Stomach (tissue), 8 donors: ENCODE measurements at regions not wholly inside any gene's neighbourhood (a gene's known extent, or its start where the extent isn't known, plus 50 kb on each side); places are given as distances from the start of the nearest gene placed in this dataset.

ENCODE experiments used
- DNase-seq, 2 donors: peaks; one replicate each; pipeline versions ENCODE4 v3.0.0 to v3.0.0-alpha.2; 2013 to 2019
- H3K27ac ChIP-seq, 5 donors: fragments of 200-600 bp in 4 of 5; sonication (generic) in 4 of 5; one replicate each; pipeline ENCODE4 v1.5.1; 2013 to 2019; ENCODE audit warnings: mild to moderate bottlenecking in 1 of 5, moderate library complexity in 1 of 5
- H3K27me3 ChIP-seq, 3 donors: fragments of 200-600 bp; sonication (generic); one replicate each; pipeline ENCODE4 v1.5.1; 2017 to 2019; ENCODE audit warnings: mixed run types in 1 of 3
- H3K36me3 ChIP-seq, 4 donors: fragments of 200-600 bp; sonication (generic); 1 replicate in 3 of 4; 2 replicates in 1 of 4; pipeline ENCODE4 v1.5.1; 2016 to 2019
- H3K4me1 ChIP-seq, 4 donors: fragments of 200-600 bp; sonication (generic); one replicate each; pipeline ENCODE4 v1.5.1; 2016 to 2019
- H3K4me3 ChIP-seq, 4 donors: fragments of 200-600 bp; sonication (generic) in 3 of 4; one replicate each; pipeline ENCODE4 v1.5.1; 2016 to 2019; ENCODE audit warnings: mild to moderate bottlenecking in 1 of 4
- H3K9me3 ChIP-seq, 4 donors: fragments of 200-600 bp; sonication (generic); one replicate each; pipeline ENCODE4 v1.5.1; 2016 to 2019
- CTCF ChIP-seq, 7 experiments: fragments of 450-650 bp in 4 of 7; fragments of 200-600 bp in 3 of 7; sonication (generic) in 3 of 7; IDR thresholded peaks; one replicate each; pipeline ENCODE4 v1.5.1; 2016 to 2019; ENCODE audit warnings: antibody characterized with exemption in 7 of 7, control low read depth in 2 of 7, mild to moderate bottlenecking in 1 of 7
- EP300 ChIP-seq: sonication (generic); formaldehyde crosslinking; IDR thresholded peaks from one replicate; pipeline ENCODE4 v1.6.1; 2017; ENCODE audit warnings: antibody characterized with exemption
- POLR2A ChIP-seq, 4 donors: fragments of 450-650 bp; IDR thresholded peaks; one replicate each; pipeline ENCODE4 v1.6.1; 2016; ENCODE audit warnings: antibody characterized with exemption in 4 of 4, control low read depth in 2 of 4, mild to moderate bottlenecking in 1 of 4, moderate library complexity in 1 of 4
- POLR2AphosphoS5 ChIP-seq, 3 donors: sonication (generic); formaldehyde crosslinking; IDR thresholded peaks; one replicate each; pipeline ENCODE4 v1.6.1; 2016; ENCODE audit warnings: antibody characterized with exemption in 3 of 3
- WGBS, 5 donors: extraction: QIAGEN DNeasy Blood & Tissue Kit in 3 of 5; methylation state at CpG; one replicate each; pipeline versions ENCODE4 v1.1.5 to v1.1.7; 2013 to 2018; 5-methylcytosine and 5-hydroxymethylcytosine counted together
- intact Hi-C: fragments of 100-400 bp; cut with DNase I; formaldehyde crosslinking; loops from one replicate; pipeline ENCODE4 v1.15.1; 2023; ENCODE audit warnings: low total_unique reads
- donor health status: healthy with polysubstance abuse.
- donor health status: Bipolar disorder and iron deficiency.
- donor health status: healthy.

GRCh38 chr19:31013384-31014020, 335.7 kb downstream of the TSHZ3 start:
- intact Hi-C loops: no loop called here
- DNase-seq: no peak
- H3K4me1 ChIP-seq: no peaks in the 10 kb centered on the region
- 44 to 57% (median 51%) methylated on average over 5 of the region's 5 CpGs for WGBS, 5 donors
- H3K36me3 ChIP-seq: no peaks in the 10 kb centered on the region
- H3K4me3 ChIP-seq: no peak overlapping the region
- H3K27me3 ChIP-seq: no peaks in the 10 kb centered on the region
- TF ChIP-seq CTCF (IDR thresholded peaks at IDR 0.05) (no peak), EP300 (no peak), POLR2A (IDR thresholded peaks at IDR 0.05) (no peak), POLR2AphosphoS5 (IDR thresholded peaks at IDR 0.05) (no peak)
- no peak overlapping the region for H3K27ac ChIP-seq
- peaks cover 0 to 3% (median 0%) of the 10 kb centered on the region in 4 donors for H3K9me3 ChIP-seq

- DNase-seq: no peak
- intact Hi-C loops: no loop called here
- Histone ChIP-seq H3K36me3 (no peaks in the 10 kb centered on the region), H3K9me3 (no peaks in the 10 kb centered on the region), H3K27me3 (peaks cover 0 to 10% (median 0%) of the 10 kb centered on the region in 3 donors), H3K4me3 (no peak overlapping the region), H3K4me1 (no peaks in the 10 kb centered on the region), H3K27ac (no peak overlapping the region)
- WGBS, 5 donors: 60 to 69% (median 66%) methylated on average over 12 of the region's 12 CpGs
- TF ChIP-seq POLR2A (IDR thresholded peaks at IDR 0.05) (no peak), POLR2AphosphoS5 (IDR thresholded peaks at IDR 0.05) (no peak), CTCF (IDR thresholded peaks at IDR 0.05) (no peak), EP300 (no peak)
These were observed 346.6 kb downstream of the TSHZ3 start for GRCh38 chr19:31002518-31003244.

- 81 to 88% (median 83%) methylated on average over 11 of the region's 11 CpGs for WGBS, 5 donors
- TF ChIP-seq CTCF (IDR thresholded peaks at IDR 0.05): no peak
- no peak for TF ChIP-seq POLR2AphosphoS5 (IDR thresholded peaks at IDR 0.05)
- no peak for TF ChIP-seq POLR2A (IDR thresholded peaks at IDR 0.05)
- no peak for TF ChIP-seq EP300
- Histone ChIP-seq H3K9me3 (peaks cover 0 to 3% (median 0%) of the 10 kb centered on the region in 4 donors), H3K27ac (no peak overlapping the region), H3K27me3 (peaks cover 0 to 10% (median 0%) of the 10 kb centered on the region in 3 donors), H3K4me3 (no peak overlapping the region), H3K4me1 (no peaks in the 10 kb centered on the region), H3K36me3 (no peaks in the 10 kb centered on the region)
- no peak for DNase-seq
- intact Hi-C loops: no loop called here
These were observed 347.2 kb downstream of the TSHZ3 start for GRCh38 chr19:31001991-31002390.

GRCh38 chr19:31000913-31001312, 348.3 kb downstream of the TSHZ3 start:
- intact Hi-C loops: no loop called here
- DNase-seq: no peak
- 62 to 77% (median 71%) methylated on average over 2 of the region's 2 CpGs for WGBS, 5 donors
- peaks cover 0 to 4% (median 0%) of the 10 kb centered on the region in 4 donors for H3K9me3 ChIP-seq
- no peaks in the 10 kb centered on the region for H3K4me1 ChIP-seq
- no peaks in the 10 kb centered on the region for H3K36me3 ChIP-seq
- H3K4me3 ChIP-seq: no peak overlapping the region
- no peak for TF ChIP-seq EP300
- TF ChIP-seq POLR2A (IDR thresholded peaks at IDR 0.05): no peak
- peaks cover 0 to 10% (median 0%) of the 10 kb centered on the region in 3 donors for H3K27me3 ChIP-seq
- H3K27ac ChIP-seq: no peak overlapping the region

DNA sequence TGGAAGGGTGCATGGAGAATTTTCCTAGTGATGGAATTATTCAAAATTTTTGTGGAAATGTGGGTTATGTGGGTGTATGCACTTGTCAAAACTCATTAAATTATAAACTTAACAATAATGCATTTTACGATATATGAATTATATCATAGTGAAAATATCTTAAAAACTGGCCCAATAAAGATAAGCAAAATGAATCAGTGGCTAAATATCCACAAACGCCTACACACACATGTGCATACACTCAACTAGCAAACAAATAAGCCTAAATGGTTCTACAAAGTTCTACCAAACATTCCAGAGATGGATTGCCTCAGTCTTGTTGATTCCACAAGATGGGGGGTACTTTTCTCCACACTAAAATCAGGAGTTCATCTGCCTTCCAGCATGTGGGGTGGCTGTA, 349.5 kb downstream of the TSHZ3 start:
- no peak overlapping the region for H3K27ac ChIP-seq
- peaks cover 0 to 10% (median 0%) of the 10 kb centered on the region in 3 donors for H3K27me3 ChIP-seq
- no peaks in the 10 kb centered on the region for H3K36me3 ChIP-seq
- no peak for DNase-seq
- TF ChIP-seq EP300 (no peak), POLR2A (IDR thresholded peaks at IDR 0.05) (no peak), POLR2AphosphoS5 (IDR thresholded peaks at IDR 0.05) (no peak), CTCF (IDR thresholded peaks at IDR 0.05) (no peak)
- no peak overlapping the region for H3K4me3 ChIP-seq
- H3K9me3 ChIP-seq: peaks cover 0 to 4% (median 0%) of the 10 kb centered on the region in 4 donors
- intact Hi-C loops: no loop called here
- no peaks in the 10 kb centered on the region for H3K4me1 ChIP-seq
- 58 to 73% (median 68%) methylated on average over 2 of the region's 2 CpGs for WGBS, 5 donors
